MM.1S (cell line): ENCODE measurements at regions not wholly inside any gene's neighbourhood (a gene's known extent, or its start where the extent isn't known, plus 50 kb on each side); places are given as distances from the start of the nearest gene placed in this dataset.

ENCODE experiments used
- DNase-seq: peaks from one replicate; pipeline ENCODE4 v3.0.0-alpha.2; 2015
- H2AFZ ChIP-seq: fragments of 300-600 bp; sonication (generic); 2 replicates; pipeline ENCODE4 v1.6.0; 2016; ENCODE audit warnings: antibody characterized with exemption, low read length
- H3F3A ChIP-seq: fragments of 300-600 bp; sonication (generic); 2 replicates; pipeline ENCODE4 v1.6.1; 2016; ENCODE audit warnings: mild to moderate bottlenecking, antibody characterized with exemption, low read length, moderate library complexity, mixed read lengths; ENCODE audit not compliant: insufficient read depth
- H3K27ac ChIP-seq: fragments of 300-600 bp; sonication (generic); 2 replicates; pipeline ENCODE4 v1.5.1; 2016; ENCODE audit warnings: mild to moderate bottlenecking, low read length
- H3K27me3 ChIP-seq: fragments of 300-600 bp; sonication (generic); replicated peaks from 2 replicates; pipeline ENCODE4 v1.6.0; 2016; ENCODE audit warnings: low read length; ENCODE audit not compliant: insufficient read depth
- H3K36me3 ChIP-seq: fragments of 300-600 bp; sonication (generic); replicated peaks from 2 replicates; pipeline ENCODE4 v1.6.1; 2016; ENCODE audit warnings: mild to moderate bottlenecking, low read length, mixed read lengths; ENCODE audit not compliant: insufficient read depth
- H3K4me1 ChIP-seq: fragments of 300-600 bp; sonication (generic); 2 replicates; pipeline ENCODE4 v1.6.1; 2016; ENCODE audit warnings: low read length, mixed read lengths
- H3K4me2 ChIP-seq: fragments of 300-600 bp; sonication (generic); 2 replicates; pipeline ENCODE4 v1.6.0; 2016; ENCODE audit warnings: low read depth, low read length
- H3K4me3 ChIP-seq: fragments of 300-600 bp; sonication (generic); 2 replicates; pipeline ENCODE4 v1.5.1; 2016; ENCODE audit warnings: low read length, mixed read lengths
- H3K79me2 ChIP-seq: fragments of 300-600 bp; sonication (generic); 2 replicates; pipeline ENCODE4 v1.6.1; 2016; ENCODE audit warnings: mixed run types, low read length, mixed read lengths
- H3K9ac ChIP-seq: fragments of 300-600 bp; sonication (generic); 2 replicates; pipeline ENCODE4 v1.6.1; 2016; ENCODE audit warnings: low read length, mixed read lengths
- H3K9me2 ChIP-seq: fragments of 300-600 bp; sonication (generic); replicated peaks from 2 replicates; pipeline ENCODE4 v1.6.1; 2016; ENCODE audit warnings: mild to moderate bottlenecking, low read length, mixed read lengths; ENCODE audit not compliant: insufficient read depth
- H3K9me3 ChIP-seq: fragments of 300-600 bp; sonication (generic); replicated peaks from 2 replicates; pipeline ENCODE4 v1.6.1; 2016; ENCODE audit warnings: mild to moderate bottlenecking, low read length, mixed read lengths; ENCODE audit not compliant: insufficient read depth
- H4K20me1 ChIP-seq: fragments of 300-600 bp; sonication (generic); 2 replicates; pipeline ENCODE4 v1.6.1; 2016; ENCODE audit warnings: mild to moderate bottlenecking, low read length, moderate library complexity, mixed read lengths; ENCODE audit not compliant: insufficient read depth
- CTCF ChIP-seq: fragments of 300-600 bp; sonication (generic); IDR thresholded peaks from 2 replicates; pipeline ENCODE4 v1.5.1; 2016; ENCODE audit warnings: antibody characterized with exemption, low read length, mixed read lengths
- EZH2 ChIP-seq: fragments of 300-600 bp; sonication (generic); optimal IDR thresholded peaks from 2 replicates; pipeline ENCODE3; 2017; ENCODE audit warnings: low read depth, mild to moderate bottlenecking, antibody characterized with exemption, low read length, mixed read lengths
- EZH2phosphoT487 ChIP-seq: fragments of 300-600 bp; sonication (generic); IDR thresholded peaks from 2 replicates; pipeline ENCODE4 v1.6.1; 2018; ENCODE audit warnings: antibody characterized with exemption, low read length

- Histone ChIP-seq H3K27ac (no peak overlapping the region), H3K4me2 (no peak overlapping the region), H2AFZ (no peak overlapping the region), H3K4me1 (no peaks in the 10 kb centered on the region), H3F3A (no peaks in the 10 kb centered on the region), H4K20me1 (no peaks in the 10 kb centered on the region), H3K9ac (no peak overlapping the region), H3K4me3 (no peak overlapping the region), H3K79me2 (no peaks in the 10 kb centered on the region), H3K27me3 (peaks cover 80% of the 10 kb centered on the region), H3K36me3 (no peaks in the 10 kb centered on the region), H3K9me3 (no peaks in the 10 kb centered on the region), H3K9me2 (no peaks in the 10 kb centered on the region)
- TF ChIP-seq EZH2 = no peak
- TF ChIP-seq CTCF = no peak
- no peak for TF ChIP-seq EZH2phosphoT487
- DNase-seq = no peak
Measured at GRCh38 chr1:29914936-29915335, 678.6 kb downstream of the PTPRU start.

- no peak for DNase-seq
- Histone ChIP-seq H3K27ac (no peak overlapping the region), H3K4me2 (no peak overlapping the region), H2AFZ (no peak overlapping the region), H3K9me2 (no peaks in the 10 kb centered on the region), H3F3A (no peaks in the 10 kb centered on the region), H3K27me3 (peaks cover 80% of the 10 kb centered on the region), H3K79me2 (no peaks in the 10 kb centered on the region), H4K20me1 (no peaks in the 10 kb centered on the region), H3K36me3 (no peaks in the 10 kb centered on the region), H3K4me1 (no peaks in the 10 kb centered on the region), H3K4me3 (no peak overlapping the region), H3K9me3 (no peaks in the 10 kb centered on the region), H3K9ac (no peak overlapping the region)
- no peak for TF ChIP-seq EZH2
- TF ChIP-seq CTCF = 0 out of 2 replicates have a peak, but pooled peaks have one; percentile 14
- TF ChIP-seq EZH2phosphoT487 = no peak
Measured at GRCh38 chr1:29912425-29912824, 676.1 kb downstream of the PTPRU start.

- Histone ChIP-seq H4K20me1 (no peaks in the 10 kb centered on the region), H3K9me3 (no peaks in the 10 kb centered on the region), H3K27ac (no peak overlapping the region), H3F3A (no peaks in the 10 kb centered on the region), H3K27me3 (peaks cover 79% of the 10 kb centered on the region), H3K9ac (no peak overlapping the region), H3K4me3 (no peak overlapping the region), H3K4me2 (no peak overlapping the region), H3K79me2 (no peaks in the 10 kb centered on the region), H3K4me1 (no peaks in the 10 kb centered on the region), H3K9me2 (no peaks in the 10 kb centered on the region), H3K36me3 (no peaks in the 10 kb centered on the region), H2AFZ (no peak overlapping the region)
- TF ChIP-seq CTCF = no peak
- no peak for TF ChIP-seq EZH2
- no peak for TF ChIP-seq EZH2phosphoT487
- no peak for DNase-seq
Measured at GRCh38 chr1:29909962-29910361, 673.6 kb downstream of the PTPRU start.
